ENCODE measurements at regions not wholly inside any gene's neighbourhood (a gene's known extent, or its start where the extent isn't known, plus 50 kb on each side); places are given as distances from the start of the nearest gene placed in this dataset.
"Not testable (repeated sequence)": the region's sequence is repeated elsewhere in the genome, so short reads cannot be mapped to it uniquely, and the experiment has no call there.

GRCh38 chr7:152905949-152906348 lies 146.4 kb downstream of the ACTR3B start:
- FAIRE-seq = no peak
- DNase-seq (ENCODE audit: insufficient read length, low spot score) = no peak

- FAIRE-seq = no peak
- DNase-seq (ENCODE audit: insufficient read length, low spot score) = no peak
Measured at GRCh38 chr7:152907042-152907761, 147.7 kb downstream of the ACTR3B start.

- DNase-seq (ENCODE audit: insufficient read length, low spot score) = no peak
- no peak for FAIRE-seq
Measured at GRCh38 chr7:152909280-152909679, 149.7 kb downstream of the ACTR3B start.

DNA sequence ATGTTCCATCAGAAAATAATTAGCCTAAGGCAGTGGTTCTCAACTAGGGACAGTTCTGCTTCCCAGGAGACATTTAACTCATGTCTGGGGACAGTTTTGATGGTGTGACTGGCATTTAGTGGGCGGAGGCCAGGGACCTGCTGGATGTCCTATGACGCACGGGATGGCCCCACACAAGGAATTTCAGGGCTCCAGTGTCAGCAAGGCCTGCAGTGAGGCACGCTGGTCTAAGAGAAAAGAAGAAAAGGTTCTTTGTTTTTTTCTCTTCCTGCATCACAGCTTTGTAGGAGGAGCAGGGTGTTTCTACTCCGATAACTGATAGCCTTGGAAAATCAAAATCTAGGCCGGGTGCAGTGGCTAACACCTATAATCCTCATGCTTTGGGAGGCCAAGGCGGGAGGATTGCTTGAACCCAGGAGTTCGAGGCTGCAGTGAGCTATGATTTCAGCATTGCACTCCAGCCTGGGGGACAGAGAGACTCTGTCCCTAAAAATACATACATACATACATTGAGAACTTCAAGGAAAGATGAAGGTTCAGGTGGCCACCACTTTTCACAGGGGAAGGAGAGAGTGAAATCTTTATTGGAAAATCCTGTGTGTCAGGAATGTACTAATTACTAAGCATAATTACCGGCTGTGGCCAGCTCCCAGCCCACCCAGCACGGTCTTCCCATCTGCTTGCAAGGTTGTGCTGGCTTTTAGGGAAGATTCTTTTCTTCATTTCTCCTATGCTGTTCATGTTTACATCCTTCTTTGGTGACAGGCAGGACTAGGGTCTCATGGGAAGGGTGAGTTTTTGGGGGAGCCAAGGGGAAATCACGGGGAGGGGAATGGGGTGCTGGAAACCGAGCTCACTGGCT lies 150.4 kb downstream of the ACTR3B start:
- FAIRE-seq (no peak), DNase-seq (ENCODE audit: insufficient read length, low spot score) (no peak)

- FAIRE-seq = no peak
Measured at GRCh38 chr7:152910545-152911225, 151.1 kb downstream of the ACTR3B start.

DNA sequence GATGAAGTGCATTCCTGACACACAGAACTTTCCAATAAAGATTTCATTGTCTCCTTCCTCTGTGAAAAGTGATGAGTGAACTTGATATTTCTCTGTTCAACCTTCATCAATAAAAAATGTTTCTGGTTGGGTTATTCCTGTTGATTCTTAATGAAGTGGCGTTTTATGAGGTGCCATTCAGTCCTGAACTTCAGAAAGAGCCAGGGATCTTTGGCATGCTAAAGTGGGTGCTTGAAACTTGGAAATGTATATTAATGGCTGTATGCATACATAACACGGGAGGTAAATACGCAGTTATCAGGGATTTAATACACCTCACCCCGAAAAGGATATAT lies 151.6 kb downstream of the ACTR3B start:
- no peak for DNase-seq (ENCODE audit: insufficient read length, low spot score)
- FAIRE-seq = no peak

More at GRCh38 chr7:152910545-152911225, 151.1 kb downstream of the ACTR3B start:
- DNase-seq (ENCODE audit: insufficient read length, low spot score) = no peak

- DNase-seq (ENCODE audit: insufficient read length, low spot score) = no peak
- FAIRE-seq = no peak
Measured at GRCh38 chr7:152911922-152912321, 152.4 kb downstream of the ACTR3B start.

- FAIRE-seq = no peak
Measured at GRCh38 chr7:152912511-152912910, 153.0 kb downstream of the ACTR3B start.

DNA sequence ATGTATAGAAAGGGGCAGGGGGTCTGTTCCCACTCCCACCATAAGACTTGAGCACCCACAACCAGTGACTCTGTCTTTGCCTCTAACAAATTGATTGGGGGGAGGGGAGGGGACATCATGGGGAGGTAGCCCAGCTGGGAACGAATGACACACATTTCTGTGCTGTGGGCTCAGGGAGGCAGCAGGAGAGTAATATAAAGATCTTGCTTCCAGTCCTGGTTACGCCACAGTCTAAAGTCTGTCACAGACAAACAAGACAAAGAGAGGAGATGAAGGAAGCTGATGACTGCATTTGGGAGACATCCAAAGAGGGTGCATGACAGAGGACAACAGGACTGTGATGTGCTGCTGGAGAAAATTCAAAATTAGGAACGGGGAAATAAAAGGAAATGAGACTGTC lies 153.9 kb downstream of the ACTR3B start:
- DNase-seq (ENCODE audit: insufficient read length, low spot score) (no peak), FAIRE-seq (no peak)

More at GRCh38 chr7:152912511-152912910, 153.0 kb downstream of the ACTR3B start:
- DNase-seq (ENCODE audit: insufficient read length, low spot score) = no peak

DNA sequence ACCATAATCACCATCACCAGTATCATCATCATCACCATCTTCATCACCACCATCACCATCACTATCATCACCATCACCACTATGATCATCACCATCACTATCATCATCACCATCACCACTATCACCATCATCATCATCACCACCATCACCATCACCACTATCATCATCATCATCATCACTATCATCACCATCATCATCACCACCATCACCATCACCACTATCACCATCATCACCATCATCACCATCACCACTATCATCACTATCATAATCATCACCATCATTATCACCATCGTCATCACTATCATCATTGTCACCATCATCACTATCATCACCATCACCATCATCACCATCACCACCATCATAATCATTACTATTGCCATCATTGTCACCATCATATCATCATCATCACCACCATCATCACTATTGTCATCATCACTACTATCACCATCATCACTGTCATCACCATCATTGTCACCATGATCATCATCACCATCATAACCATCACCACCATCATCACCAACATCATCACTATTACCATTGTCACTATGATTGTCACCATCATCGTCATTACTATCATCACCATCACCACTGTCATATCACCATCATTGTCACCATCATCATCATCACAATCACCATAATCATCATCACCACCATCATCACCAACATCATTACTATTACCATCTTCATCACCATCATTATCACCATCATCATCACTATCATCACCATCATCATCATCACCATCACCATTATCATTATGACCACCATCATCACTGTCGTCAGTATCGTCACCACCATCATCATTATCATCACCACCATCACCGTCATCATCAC lies 154.7 kb downstream of the ACTR3B start:
- no peak for FAIRE-seq
- DNase-seq (ENCODE audit: insufficient read length, low spot score) = no peak

DNA sequence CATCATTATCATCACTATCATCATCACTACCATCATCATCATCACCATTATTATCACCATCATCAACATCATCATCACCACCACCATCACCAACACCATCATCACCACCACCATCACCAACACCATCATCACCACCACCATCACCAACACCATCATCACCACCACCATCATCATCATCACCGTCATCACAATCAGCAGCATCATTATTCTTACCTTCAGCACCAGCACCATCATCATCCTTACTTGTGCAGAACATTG lies 155.2 kb downstream of the ACTR3B start:
- not testable (repeated sequence) for DNase-seq (ENCODE audit: insufficient read length, low spot score); FAIRE-seq

DNA sequence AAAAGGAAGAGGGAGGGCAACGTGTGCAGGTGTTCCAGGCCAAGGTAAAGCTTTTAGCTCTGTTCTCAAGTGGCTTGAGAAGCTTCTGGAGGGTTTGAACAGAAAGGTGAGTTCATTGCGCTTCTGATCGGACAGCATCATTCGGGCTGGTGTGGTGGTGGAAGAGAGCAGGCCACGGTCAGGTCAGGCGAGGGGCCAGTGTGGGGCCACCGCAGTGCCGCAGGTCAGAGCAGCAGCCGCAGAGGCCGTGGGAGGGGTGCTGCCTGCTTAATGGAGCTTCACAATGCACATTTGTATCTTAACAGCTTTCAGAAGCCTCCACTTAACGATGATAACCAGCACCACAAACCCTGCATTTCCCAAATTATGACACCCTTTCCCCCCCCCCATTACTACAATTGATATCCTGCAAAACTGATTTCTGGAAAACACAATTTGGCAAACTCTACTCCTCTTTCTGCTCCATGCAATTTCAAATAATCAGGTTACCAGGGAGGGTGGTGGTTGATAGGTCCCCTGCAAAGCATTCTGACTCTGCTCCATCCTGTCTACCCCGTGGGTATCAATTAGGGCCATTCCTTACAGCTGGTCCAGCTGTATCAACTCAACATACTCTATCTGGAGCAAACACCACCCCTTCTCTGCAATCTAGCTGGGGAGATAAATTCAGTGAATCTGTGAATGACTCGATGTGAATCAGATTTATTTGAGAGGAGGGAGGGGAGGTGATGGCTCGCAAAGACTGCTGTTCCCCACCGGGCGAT lies 162.9 kb downstream of the ACTR3B start:
- DNase-seq (ENCODE audit: insufficient read length, low spot score) = no peak
- FAIRE-seq = no peak

DNA sequence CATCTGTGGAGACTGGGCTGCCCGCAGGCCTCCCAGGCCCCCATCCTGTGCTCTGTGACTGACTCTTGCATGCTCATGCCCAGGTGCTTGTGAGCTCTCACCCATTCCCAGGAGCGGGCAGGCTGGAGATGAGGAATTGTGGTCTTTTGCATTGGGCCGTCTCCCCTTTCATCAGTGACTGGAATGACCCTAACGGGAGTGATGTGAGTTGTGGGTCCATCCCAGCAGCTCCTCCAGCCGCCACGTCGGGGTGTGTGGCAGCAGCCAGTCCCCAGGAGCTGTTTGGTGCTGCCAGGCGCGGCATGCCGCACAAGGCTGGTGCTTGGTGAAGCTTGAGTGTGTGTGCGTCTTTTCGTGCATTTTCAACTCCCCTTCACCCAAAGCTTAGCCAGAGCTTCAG lies 164.2 kb downstream of the ACTR3B start:
- DNase-seq (ENCODE audit: insufficient read length, low spot score) = no peak
- FAIRE-seq = no peak

DNA sequence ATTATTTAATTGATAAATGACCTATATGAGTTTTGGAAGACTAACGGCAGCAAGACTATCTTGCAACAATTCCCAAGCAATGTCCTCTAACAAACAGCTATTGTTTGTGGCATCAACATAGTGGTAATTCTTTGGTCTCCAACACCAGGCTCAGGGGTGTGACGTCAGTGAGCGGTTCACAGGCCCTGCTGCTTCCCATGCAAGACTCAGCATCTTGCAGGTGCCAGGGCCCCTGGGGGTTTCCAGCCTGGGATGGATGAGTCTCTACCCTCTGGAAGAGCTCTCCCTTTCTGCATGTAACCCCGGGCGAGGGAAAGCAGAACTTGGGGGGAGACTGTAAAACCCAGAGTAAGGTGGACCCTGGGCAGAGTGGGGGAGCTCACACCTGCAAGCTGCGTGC lies 164.7 kb downstream of the ACTR3B start:
- FAIRE-seq = no peak
- DNase-seq (ENCODE audit: insufficient read length, low spot score) = no peak

GRCh38 chr7:152924826-152925411 lies 165.4 kb downstream of the ACTR3B start:
- FAIRE-seq (no peak), DNase-seq (ENCODE audit: insufficient read length, low spot score) (no peak)

DNA sequence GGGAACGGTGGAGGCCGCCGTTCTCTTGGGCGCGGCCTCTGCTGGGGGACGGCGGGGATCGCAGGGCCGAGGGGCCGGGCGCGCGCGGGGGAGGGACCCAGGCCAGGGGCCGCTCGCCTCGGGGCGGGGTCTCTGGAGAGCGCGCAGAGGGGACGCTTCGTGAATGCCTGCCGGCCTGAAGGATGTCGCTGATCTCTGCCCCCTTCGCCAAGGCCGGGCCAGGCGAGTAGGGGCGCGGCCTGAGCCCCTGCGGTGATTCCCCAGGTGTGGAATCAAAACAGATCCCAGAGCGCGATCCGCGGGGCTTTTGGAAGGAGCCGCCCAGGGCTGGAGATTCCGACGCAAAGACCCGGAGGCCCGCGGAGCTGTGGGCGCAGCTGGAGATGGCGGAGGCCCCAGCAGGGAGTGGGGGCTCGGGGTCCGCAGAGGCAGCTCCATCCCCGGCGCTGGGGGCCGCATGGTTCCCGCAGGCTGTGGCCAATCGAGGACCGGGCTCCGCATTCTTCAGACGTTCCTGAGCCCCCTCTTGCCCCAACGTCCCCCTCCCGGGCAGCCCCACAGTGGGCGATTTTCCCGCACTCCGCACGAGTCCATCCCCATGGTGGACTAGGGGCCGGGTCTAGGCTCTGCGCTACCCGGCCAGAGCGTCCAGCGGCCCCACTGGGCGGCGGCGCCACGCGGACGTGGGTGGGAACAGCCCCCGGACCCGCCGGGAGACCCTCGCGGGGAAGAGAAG lies 166.0 kb downstream of the ACTR3B start:
- DNase-seq (ENCODE audit: insufficient read length, low spot score) (no peak), FAIRE-seq (no peak)

DNA sequence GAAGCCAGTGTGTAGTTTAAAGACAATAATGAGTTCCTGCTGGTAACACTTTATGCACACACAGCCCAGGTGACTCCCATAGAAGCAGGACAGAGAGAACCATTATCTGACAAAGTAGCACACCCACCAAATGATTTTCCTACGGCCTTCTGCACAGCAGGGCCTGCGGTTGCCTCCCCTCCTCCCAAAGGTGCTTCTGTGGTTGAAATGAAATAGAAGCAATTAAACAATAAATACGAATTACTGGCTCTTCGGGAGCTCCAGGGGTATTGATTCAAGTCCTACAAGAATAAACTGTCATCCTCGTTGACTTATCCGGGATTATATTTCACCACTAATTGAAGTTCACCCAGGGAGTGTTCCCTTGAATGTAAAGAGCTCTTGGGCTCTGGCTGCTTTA lies 172.1 kb downstream of the ACTR3B start:
- DNase-seq (ENCODE audit: insufficient read length, low spot score) (no peak), FAIRE-seq (no peak)

- DNase-seq (ENCODE audit: insufficient read length, low spot score) (no peak), FAIRE-seq (no peak)
Measured at GRCh38 chr7:152937282-152937681, 177.7 kb downstream of the ACTR3B start.

GRCh38 chr7:152946616-152947015 lies 187.1 kb downstream of the ACTR3B start:
- not testable (repeated sequence) for FAIRE-seq; DNase-seq (ENCODE audit: insufficient read length, low spot score)

All from GM19239 (cell line).